ENCODE measurements at regions not wholly inside any gene's neighbourhood (a gene's known extent, or its start where the extent isn't known, plus 50 kb on each side); places are given as distances from the start of the nearest gene placed in this dataset.

DNA sequence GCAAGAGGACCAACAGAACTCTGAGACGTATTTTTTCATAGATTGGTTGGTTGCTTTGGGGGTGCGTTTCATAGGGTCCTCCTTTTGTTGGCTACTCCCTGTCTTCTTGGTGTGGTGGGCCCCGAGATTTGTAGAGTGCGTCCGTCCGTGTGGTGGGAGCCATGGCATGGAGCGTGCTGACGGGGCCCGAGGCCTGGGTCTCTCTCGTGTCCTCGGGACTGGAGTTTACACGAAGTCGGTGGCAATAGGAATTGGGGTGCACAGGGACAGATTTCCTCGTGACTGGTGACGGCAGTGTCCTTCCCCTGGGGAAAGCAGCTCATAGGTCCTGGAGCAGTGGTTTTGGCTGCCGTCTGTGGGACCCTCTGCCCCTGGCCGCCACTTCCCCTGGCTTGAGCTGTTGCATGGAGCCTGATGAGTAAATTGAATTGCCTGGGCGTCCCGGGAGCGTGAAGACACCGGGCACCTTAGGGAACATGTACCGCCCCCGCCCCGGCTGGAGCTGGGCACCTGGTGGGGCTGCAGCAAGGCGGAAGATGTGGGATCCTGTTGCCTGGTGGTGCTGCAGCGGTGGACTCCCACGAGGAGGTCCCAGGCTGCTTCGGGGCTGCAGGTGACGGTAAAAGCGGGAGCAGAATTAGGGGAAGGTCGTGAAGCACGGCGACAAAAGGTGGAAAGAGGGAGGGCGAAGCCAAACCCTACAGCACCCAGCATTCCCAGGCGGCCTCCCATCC is 153.7 kb upstream of the ALG10B start:
- no peak for DNase-seq (ENCODE audit: low read depth in 1 of 2, low spot score in 1 of 2)
- Histone ChIP-seq H3K4me3 (replicated peaks; ENCODE audit: insufficient read depth, low read length) (no peak overlapping the region), H3K27me3 (ENCODE audit: insufficient read depth, poor library complexity, severe bottlenecking) (no peaks in the 10 kb centered on the region), H3K27ac (replicated peaks) (no peak overlapping the region)
- TF ChIP-seq, protein P1, sequence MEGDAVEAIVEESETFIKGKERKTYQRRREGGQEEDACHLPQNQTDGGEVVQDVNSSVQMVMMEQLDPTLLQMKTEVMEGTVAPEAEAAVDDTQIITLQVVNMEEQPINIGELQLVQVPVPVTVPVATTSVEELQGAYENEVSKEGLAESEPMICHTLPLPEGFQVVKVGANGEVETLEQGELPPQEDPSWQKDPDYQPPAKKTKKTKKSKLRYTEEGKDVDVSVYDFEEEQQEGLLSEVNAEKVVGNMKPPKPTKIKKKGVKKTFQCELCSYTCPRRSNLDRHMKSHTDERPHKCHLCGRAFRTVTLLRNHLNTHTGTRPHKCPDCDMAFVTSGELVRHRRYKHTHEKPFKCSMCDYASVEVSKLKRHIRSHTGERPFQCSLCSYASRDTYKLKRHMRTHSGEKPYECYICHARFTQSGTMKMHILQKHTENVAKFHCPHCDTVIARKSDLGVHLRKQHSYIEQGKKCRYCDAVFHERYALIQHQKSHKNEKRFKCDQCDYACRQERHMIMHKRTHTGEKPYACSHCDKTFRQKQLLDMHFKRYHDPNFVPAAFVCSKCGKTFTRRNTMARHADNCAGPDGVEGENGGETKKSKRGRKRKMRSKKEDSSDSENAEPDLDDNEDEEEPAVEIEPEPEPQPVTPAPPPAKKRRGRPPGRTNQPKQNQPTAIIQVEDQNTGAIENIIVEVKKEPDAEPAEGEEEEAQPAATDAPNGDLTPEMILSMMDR (IDR thresholded peaks at IDR 0.05; ENCODE audit: insufficient read depth, low read length) = no peak
- TF ChIP-seq SPI1 (IDR thresholded peaks at IDR 0.05; ENCODE audit: borderline replicate concordance, low read depth) = no peak
- TF ChIP-seq, protein P2, sequence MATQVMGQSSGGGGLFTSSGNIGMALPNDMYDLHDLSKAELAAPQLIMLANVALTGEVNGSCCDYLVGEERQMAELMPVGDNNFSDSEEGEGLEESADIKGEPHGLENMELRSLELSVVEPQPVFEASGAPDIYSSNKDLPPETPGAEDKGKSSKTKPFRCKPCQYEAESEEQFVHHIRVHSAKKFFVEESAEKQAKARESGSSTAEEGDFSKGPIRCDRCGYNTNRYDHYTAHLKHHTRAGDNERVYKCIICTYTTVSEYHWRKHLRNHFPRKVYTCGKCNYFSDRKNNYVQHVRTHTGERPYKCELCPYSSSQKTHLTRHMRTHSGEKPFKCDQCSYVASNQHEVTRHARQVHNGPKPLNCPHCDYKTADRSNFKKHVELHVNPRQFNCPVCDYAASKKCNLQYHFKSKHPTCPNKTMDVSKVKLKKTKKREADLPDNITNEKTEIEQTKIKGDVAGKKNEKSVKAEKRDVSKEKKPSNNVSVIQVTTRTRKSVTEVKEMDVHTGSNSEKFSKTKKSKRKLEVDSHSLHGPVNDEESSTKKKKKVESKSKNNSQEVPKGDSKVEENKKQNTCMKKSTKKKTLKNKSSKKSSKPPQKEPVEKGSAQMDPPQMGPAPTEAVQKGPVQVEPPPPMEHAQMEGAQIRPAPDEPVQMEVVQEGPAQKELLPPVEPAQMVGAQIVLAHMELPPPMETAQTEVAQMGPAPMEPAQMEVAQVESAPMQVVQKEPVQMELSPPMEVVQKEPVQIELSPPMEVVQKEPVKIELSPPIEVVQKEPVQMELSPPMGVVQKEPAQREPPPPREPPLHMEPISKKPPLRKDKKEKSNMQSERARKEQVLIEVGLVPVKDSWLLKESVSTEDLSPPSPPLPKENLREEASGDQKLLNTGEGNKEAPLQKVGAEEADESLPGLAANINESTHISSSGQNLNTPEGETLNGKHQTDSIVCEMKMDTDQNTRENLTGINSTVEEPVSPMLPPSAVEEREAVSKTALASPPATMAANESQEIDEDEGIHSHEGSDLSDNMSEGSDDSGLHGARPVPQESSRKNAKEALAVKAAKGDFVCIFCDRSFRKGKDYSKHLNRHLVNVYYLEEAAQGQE (IDR thresholded peaks at IDR 0.05; ENCODE audit: insufficient replicate concordance, low read depth) = no peak
- TF ChIP-seq GABPA (IDR thresholded peaks at IDR 0.05; ENCODE audit: low read depth) = no peak
- no peak for TF ChIP-seq POLR2AphosphoS5 (IDR thresholded peaks at IDR 0.05; ENCODE audit: low read depth)

DNA sequence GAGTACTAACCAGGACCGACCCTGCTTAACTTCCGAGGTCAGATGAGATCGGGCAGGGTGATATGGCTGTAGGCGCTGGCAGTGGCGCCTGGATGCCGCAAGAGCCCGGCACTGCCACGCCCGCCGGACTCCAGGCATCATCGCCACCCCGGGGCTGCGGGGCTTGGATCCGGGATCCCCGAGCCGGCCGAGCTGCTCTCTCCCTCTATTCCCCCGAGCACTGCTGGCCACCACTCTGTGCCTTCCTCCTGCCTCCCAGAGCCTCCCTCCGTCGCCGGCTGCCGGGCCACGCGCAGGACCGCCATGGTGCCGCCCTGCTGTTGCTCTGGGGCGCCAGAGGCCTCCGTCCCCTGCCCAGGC is 153.2 kb upstream of the ALG10B start:
- H3K27ac ChIP-seq (replicated peaks) = no peak overlapping the region
- H3K4me3 ChIP-seq (replicated peaks; ENCODE audit: insufficient read depth, low read length) = no peak overlapping the region
- TF ChIP-seq POLR2AphosphoS5 (IDR thresholded peaks at IDR 0.05; ENCODE audit: low read depth) (no peak), SPI1 (IDR thresholded peaks at IDR 0.05; ENCODE audit: borderline replicate concordance, low read depth) (no peak), GABPA (IDR thresholded peaks at IDR 0.05; ENCODE audit: low read depth) (no peak)
- TF ChIP-seq, protein P1 (IDR thresholded peaks at IDR 0.05; ENCODE audit: insufficient read depth, low read length) = no peak
- TF ChIP-seq, protein P2 (IDR thresholded peaks at IDR 0.05; ENCODE audit: insufficient replicate concordance, low read depth) = no peak
- DNase-seq (ENCODE audit: low read depth in 1 of 2, low spot score in 1 of 2) = no peak
- no peaks in the 10 kb centered on the region for H3K27me3 ChIP-seq (ENCODE audit: insufficient read depth, poor library complexity, severe bottlenecking)

DNA sequence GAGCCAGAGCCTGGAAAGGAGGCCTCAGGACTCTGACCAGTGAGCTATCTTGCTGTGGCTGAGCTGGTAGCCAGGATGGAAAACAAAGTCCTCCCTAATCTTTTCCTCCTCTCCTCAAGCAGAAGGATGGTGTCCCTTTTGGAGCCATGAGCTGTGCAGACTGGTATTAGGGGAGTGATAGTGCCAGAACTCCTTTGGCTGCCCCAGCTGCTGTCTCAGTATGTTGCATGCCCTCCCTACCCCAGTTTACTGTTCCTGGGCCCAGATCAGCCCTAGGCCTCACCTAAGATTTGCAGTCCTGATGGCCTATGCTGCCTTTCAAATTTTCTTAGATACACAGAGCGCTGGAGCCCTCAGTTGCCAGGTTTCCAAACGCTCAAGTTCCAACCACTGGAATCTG is 150.3 kb upstream of the ALG10B start:
- H3K27ac ChIP-seq (replicated peaks) = no peak overlapping the region
- DNase-seq (ENCODE audit: low read depth in 1 of 2, low spot score in 1 of 2) = no peak
- H3K4me3 ChIP-seq (replicated peaks; ENCODE audit: insufficient read depth, low read length) = no peak overlapping the region
- TF ChIP-seq SPI1 (IDR thresholded peaks at IDR 0.05; ENCODE audit: borderline replicate concordance, low read depth) = no peak
- no peak for TF ChIP-seq GABPA (IDR thresholded peaks at IDR 0.05; ENCODE audit: low read depth)
- TF ChIP-seq, protein P2 (IDR thresholded peaks at IDR 0.05; ENCODE audit: insufficient replicate concordance, low read depth) = no peak
- TF ChIP-seq POLR2AphosphoS5 (IDR thresholded peaks at IDR 0.05; ENCODE audit: low read depth) = no peak
- TF ChIP-seq, protein P1 (IDR thresholded peaks at IDR 0.05; ENCODE audit: insufficient read depth, low read length) = no peak
- no peaks in the 10 kb centered on the region for H3K27me3 ChIP-seq (ENCODE audit: insufficient read depth, poor library complexity, severe bottlenecking)

All from HL-60 (cell line).